Activated naive CD4-positive, alpha-beta T cell treated with anti-CD3 and anti-CD28 coated beads, Interleukin-2, amount 50 U/mL, for 24 hours (primary cell): ENCODE measurements at regions not wholly inside any gene's neighbourhood (a gene's known extent, or its start where the extent isn't known, plus 50 kb on each side); places are given as distances from the start of the nearest gene placed in this dataset.

Experiments used
- H3K27ac Mint-ChIP-seq: one replicate; pipeline ENCODE4 v1.8.0; 2021; ENCODE audit warnings: mild to moderate bottlenecking, mixed read lengths
- H3K27me3 Mint-ChIP-seq: one replicate; pipeline ENCODE4 v1.8.0; 2021; ENCODE audit warnings: mixed read lengths
- H3K36me3 Mint-ChIP-seq: one replicate; pipeline ENCODE4 v1.8.0; 2021; ENCODE audit warnings: mixed read lengths
- H3K4me1 Mint-ChIP-seq: one replicate; pipeline ENCODE4 v1.8.0; 2021; ENCODE audit warnings: mixed read lengths
- H3K4me3 Mint-ChIP-seq: one replicate; pipeline ENCODE4 v1.8.0; 2021; ENCODE audit warnings: mild to moderate bottlenecking, mixed read lengths
- H3K9me3 Mint-ChIP-seq: one replicate; pipeline ENCODE4 v1.8.0; 2021; ENCODE audit warnings: mixed read lengths

DNA sequence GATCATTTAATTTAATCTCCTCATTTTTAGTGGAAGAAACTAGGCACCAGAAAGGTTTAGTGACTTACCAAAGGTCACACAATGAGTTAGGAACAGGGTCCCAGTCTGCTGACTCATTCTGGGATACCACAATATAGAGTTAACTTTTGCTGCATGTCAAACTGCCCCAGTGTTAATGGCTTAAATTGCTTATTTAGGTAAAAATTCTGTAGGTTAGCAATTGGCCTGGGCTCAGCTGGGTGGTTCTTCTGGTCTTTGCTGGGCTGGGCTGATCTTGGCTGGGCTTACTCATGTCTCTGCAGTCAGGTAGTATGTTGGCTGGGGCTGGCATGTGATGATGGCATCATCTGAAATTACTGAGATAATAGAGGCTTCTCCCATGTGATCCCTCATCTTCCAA, 111.6 kb downstream of the EMX2 start:
- H3K27me3 Mint-ChIP-seq, result no peaks in the 10 kb centered on the region
- no peak overlapping the region for H3K4me3 Mint-ChIP-seq
- no peak overlapping the region for H3K27ac Mint-ChIP-seq
- H3K4me1 Mint-ChIP-seq, result peaks cover 23% of the 10 kb centered on the region
- H3K9me3 Mint-ChIP-seq, result peaks cover 5% of the 10 kb centered on the region
- no peaks in the 10 kb centered on the region for H3K36me3 Mint-ChIP-seq

DNA sequence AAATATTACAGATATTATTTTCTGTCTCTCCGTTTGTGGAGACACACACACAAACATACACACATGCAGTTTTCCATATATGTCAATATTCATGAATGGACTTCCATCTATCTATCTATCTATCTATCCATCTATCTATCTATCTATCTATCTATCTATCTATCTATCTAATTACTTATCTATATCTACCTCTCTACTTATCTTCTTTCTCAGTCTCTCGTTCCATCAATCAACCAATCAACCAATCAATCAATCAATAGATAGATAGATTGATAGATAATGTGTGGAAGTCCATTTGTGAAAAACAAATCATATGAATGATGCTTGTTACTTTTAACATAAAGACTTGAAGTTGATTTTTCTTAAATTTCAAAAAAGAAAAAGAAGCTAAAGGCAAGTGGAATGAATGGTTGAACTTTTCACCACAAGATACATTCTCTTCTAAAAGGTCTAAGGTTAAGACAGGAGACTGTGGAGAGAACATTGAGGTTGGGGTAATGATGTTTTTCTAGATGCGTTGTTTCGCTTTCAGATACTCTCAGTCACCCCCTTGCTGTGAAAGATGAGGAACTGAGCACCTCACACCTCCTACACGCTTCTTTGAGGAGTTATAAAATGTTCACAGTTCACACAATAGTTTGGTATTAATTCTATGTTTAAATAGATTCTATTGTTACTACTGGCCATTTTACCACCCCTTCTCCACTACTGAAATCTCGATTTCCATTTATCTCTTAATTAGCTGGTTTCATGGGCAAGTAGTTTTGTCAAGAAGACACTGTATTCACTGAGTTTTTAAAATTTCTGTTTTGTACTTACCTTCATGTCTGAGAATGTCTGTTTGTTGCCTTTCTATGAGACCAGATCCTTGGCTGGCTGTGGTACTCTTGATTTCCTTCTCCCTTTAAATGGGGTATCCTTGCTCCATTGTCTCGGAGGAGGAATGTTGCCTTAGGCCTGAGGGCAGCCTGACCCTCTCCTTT, 114.1 kb downstream of the EMX2 start:
- peaks cover 5% of the 10 kb centered on the region for H3K9me3 Mint-ChIP-seq
- peak overlapping the region; percentile 6 for H3K27ac Mint-ChIP-seq

GRCh38 chr10:117661316-117661715, 118.8 kb downstream of the EMX2 start:
- peaks cover 15% of the 10 kb centered on the region for H3K4me1 Mint-ChIP-seq
- no peaks in the 10 kb centered on the region for H3K27me3 Mint-ChIP-seq
- H3K27ac Mint-ChIP-seq, result no peak overlapping the region
- H3K9me3 Mint-ChIP-seq, result peaks cover 4% of the 10 kb centered on the region
- H3K36me3 Mint-ChIP-seq, result no peaks in the 10 kb centered on the region
- H3K4me3 Mint-ChIP-seq, result no peak overlapping the region

More for the DNA sequence above, 114.1 kb downstream of the EMX2 start:
- no peaks in the 10 kb centered on the region for H3K27me3 Mint-ChIP-seq
- H3K36me3 Mint-ChIP-seq, result no peaks in the 10 kb centered on the region
- peaks cover 23% of the 10 kb centered on the region for H3K4me1 Mint-ChIP-seq
- H3K4me3 Mint-ChIP-seq, result peak overlapping the region; percentile 12

GRCh38 chr10:117662126-117662525, 119.6 kb downstream of the EMX2 start:
- Mint-ChIP-seq H3K4me3 (no peak overlapping the region), H3K9me3 (no peaks in the 10 kb centered on the region), H3K4me1 (peaks cover 8% of the 10 kb centered on the region)

GRCh38 chr10:117662751-117663540, 120.4 kb downstream of the EMX2 start:
- Mint-ChIP-seq H3K27me3 (no peaks in the 10 kb centered on the region), H3K4me1 (no peaks in the 10 kb centered on the region), H3K4me3 (no peak overlapping the region), H3K36me3 (no peaks in the 10 kb centered on the region), H3K27ac (no peak overlapping the region), H3K9me3 (no peaks in the 10 kb centered on the region)

More at GRCh38 chr10:117662126-117662525, 119.6 kb downstream of the EMX2 start:
- Mint-ChIP-seq H3K27me3 (no peaks in the 10 kb centered on the region), H3K36me3 (no peaks in the 10 kb centered on the region), H3K27ac (no peak overlapping the region)

DNA sequence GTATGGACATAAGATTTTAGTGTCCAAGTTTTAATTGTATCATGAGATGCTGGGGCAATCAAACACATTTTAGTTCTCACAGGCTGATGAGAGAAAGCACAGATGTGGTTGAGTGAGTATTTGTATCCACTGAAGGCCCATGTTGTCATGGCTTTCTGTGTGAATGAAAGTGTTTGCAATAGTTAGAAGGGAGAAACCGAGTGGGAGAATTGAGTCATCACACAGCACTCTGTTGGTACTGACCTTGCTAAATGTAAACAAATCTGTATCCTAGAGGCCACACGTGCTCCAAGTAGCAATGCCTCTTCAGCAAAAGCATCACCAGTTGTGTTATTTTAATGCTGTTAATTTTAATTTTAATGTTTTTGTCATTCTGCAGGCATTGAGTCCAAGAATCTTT, 121.2 kb downstream of the EMX2 start:
- Mint-ChIP-seq H3K27me3 (no peaks in the 10 kb centered on the region), H3K9me3 (no peaks in the 10 kb centered on the region), H3K4me3 (no peak overlapping the region), H3K27ac (no peak overlapping the region), H3K36me3 (no peaks in the 10 kb centered on the region), H3K4me1 (no peaks in the 10 kb centered on the region)

DNA sequence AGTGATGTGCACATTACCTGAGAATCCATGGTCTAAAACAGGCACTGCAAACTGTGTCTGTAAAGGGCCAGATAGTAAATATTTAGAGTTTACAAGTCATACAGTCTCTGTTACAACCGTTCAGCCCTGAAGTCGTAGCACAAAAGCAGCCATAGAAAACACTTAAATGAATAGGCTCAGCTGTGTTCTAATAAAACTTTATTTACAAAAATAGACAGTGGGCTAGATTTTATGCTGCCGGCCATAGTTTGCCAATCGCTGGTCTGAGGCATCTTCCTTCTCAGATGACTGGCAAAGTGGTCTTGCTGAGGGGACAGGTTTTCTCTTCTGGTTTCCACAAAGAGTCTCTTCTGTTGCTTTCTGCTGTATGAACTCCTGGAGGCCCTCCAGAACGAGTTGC, 121.7 kb downstream of the EMX2 start:
- no peaks in the 10 kb centered on the region for H3K27me3 Mint-ChIP-seq
- no peaks in the 10 kb centered on the region for H3K36me3 Mint-ChIP-seq

DNA sequence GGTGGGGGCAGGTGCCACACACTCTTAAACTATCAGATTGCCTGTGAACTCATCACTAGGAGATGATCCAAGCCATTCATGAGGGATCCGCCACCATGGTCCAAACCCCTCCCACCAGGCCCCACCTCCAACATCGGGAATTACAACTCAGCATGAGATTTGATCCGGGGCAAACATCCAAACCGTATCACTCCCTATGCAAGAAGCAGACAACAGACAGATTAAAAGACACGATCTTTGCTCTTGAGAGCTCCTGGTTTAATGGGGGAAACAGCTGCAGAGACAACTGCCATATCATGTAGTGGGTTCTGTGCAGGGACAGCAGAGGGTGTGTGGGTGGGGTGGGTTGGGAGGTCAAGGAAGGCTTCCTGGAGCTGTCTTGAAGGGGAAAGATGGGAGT, 123.6 kb downstream of the EMX2 start:
- Mint-ChIP-seq H3K4me3 (no peak overlapping the region), H3K36me3 (no peaks in the 10 kb centered on the region), H3K27ac (no peak overlapping the region)

More for the DNA sequence above, 121.7 kb downstream of the EMX2 start:
- Mint-ChIP-seq H3K4me1 (no peaks in the 10 kb centered on the region), H3K9me3 (no peaks in the 10 kb centered on the region), H3K27ac (no peak overlapping the region), H3K4me3 (no peak overlapping the region)

DNA sequence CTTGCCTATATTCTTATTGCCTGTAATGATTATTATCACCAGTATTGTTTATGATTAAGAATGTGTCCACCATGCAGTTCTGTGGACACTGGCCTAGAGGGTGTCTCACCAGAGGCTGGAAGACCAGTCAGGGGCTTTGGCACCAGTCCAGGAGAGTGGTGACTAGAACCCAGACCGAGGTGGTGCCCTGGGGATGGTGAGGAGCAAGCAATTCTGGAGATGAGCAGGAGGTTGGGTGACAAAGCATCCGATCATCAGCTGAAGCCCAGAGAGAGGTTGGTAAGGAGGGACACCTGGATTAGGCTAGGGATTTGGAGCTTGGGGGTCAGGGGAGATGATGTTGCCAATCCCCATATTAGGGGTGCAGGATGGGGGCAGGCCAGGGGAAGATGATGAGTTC, 124.4 kb downstream of the EMX2 start:
- Mint-ChIP-seq H3K9me3 (no peaks in the 10 kb centered on the region), H3K36me3 (no peaks in the 10 kb centered on the region), H3K27me3 (no peaks in the 10 kb centered on the region)

More for the DNA sequence above, 123.6 kb downstream of the EMX2 start:
- no peaks in the 10 kb centered on the region for H3K27me3 Mint-ChIP-seq
- no peaks in the 10 kb centered on the region for H3K9me3 Mint-ChIP-seq
- no peaks in the 10 kb centered on the region for H3K4me1 Mint-ChIP-seq

DNA sequence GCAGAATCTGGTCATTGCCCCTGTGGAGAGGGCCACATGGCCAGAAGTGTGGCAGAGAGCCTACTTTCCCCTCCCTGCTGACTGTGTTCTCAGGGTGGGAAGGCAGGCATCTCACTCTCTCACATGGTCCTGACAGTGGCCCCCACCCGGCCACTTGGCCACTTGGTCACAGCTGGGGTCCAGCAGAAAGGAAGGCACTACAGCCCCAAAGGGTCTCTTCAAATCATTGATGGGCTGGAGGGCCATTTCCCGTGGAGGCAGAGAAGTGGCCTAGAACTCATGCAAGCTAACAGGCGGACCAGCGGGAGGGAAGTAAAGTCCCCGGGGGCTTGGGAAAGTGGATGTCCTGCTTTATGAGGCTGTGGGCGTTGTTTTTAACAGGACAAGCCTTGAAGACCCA, 125.3 kb downstream of the EMX2 start:
- Mint-ChIP-seq H3K27me3 (no peaks in the 10 kb centered on the region), H3K9me3 (no peaks in the 10 kb centered on the region), H3K4me3 (no peak overlapping the region), H3K36me3 (no peaks in the 10 kb centered on the region), H3K4me1 (no peaks in the 10 kb centered on the region), H3K27ac (no peak overlapping the region)

More for the DNA sequence above, 124.4 kb downstream of the EMX2 start:
- Mint-ChIP-seq H3K4me3 (no peak overlapping the region), H3K27ac (no peak overlapping the region), H3K4me1 (no peaks in the 10 kb centered on the region)

GRCh38 chr10:117668327-117669008, 125.9 kb downstream of the EMX2 start:
- Mint-ChIP-seq H3K36me3 (no peaks in the 10 kb centered on the region), H3K27ac (no peak overlapping the region), H3K9me3 (no peaks in the 10 kb centered on the region), H3K4me1 (no peaks in the 10 kb centered on the region), H3K27me3 (no peaks in the 10 kb centered on the region), H3K4me3 (no peak overlapping the region)

- no peaks in the 10 kb centered on the region for H3K4me1 Mint-ChIP-seq
- H3K27ac Mint-ChIP-seq, result no peak overlapping the region
- H3K36me3 Mint-ChIP-seq, result no peaks in the 10 kb centered on the region
- H3K4me3 Mint-ChIP-seq, result no peak overlapping the region
- H3K9me3 Mint-ChIP-seq, result no peaks in the 10 kb centered on the region
- no peaks in the 10 kb centered on the region for H3K27me3 Mint-ChIP-seq
Observed at GRCh38 chr10:117669122-117669521, 126.6 kb downstream of the EMX2 start.

- Mint-ChIP-seq H3K27me3 (peaks cover under 1% of the 10 kb centered on the region), H3K9me3 (no peaks in the 10 kb centered on the region), H3K36me3 (no peaks in the 10 kb centered on the region), H3K27ac (no peak overlapping the region), H3K4me1 (no peaks in the 10 kb centered on the region), H3K4me3 (no peak overlapping the region)
Observed at GRCh38 chr10:117670116-117670904, 127.8 kb downstream of the EMX2 start.

DNA sequence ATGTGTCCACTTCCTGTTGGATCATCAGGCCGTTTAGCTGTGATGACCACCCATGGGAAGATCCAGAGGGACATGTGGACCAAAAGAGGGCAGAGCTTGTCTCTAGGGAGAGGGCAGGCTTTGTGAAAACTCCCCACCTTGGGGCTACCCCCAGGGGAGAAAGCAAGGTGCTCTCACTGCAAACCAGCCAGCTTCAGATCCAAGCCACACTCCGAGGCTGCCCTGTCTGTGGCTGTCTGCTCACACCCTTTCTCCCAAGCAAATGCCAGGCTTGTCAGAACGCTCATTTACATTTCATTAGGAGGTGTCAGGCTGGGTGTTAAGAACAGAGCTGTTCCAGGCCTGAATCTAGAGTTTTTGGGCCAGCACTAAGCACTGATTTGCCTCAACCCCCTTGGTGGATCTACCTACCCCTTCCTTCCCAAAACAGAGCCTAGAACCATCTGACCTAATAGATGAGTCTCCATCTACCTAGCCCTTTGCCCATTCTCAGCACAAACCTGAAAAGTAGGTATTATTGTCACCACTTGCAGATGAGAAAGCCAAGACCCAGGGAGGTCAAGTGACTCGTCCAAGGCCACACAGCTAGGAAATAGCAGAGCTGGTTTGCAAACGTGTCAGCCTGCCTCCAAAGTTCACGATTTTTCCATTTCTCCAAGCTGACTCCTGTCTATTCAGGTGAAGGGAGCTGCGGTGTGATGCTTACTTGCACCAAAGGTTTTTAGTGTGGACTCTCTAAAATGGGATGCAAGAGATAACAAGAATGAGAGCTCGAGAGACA, 130.9 kb downstream of the EMX2 start:
- Mint-ChIP-seq H3K27ac (no peak overlapping the region), H3K27me3 (peaks cover 3% of the 10 kb centered on the region), H3K36me3 (no peaks in the 10 kb centered on the region), H3K4me3 (no peak overlapping the region), H3K4me1 (no peaks in the 10 kb centered on the region), H3K9me3 (no peaks in the 10 kb centered on the region)
